Endothelial cell of umbilical vein (primary cell): ENCODE measurements at regions not wholly inside any gene's neighbourhood (a gene's known extent, or its start where the extent isn't known, plus 50 kb on each side); places are given as distances from the start of the nearest gene placed in this dataset.

ENCODE experiments used
- BruUV-seq: library from RNA; stranded (reverse); fragments of 400-500 nt; replicated peaks from 2 replicates; lab custom pipeline; 2021; lab: Mats Ljungman, UMichigan
- CTCF ChIA-PET: fragments of 300-600, 350-600 bp; sonication (Branson Sonifier 250); formaldehyde crosslinking; loops from one replicate; lab custom pipeline; 2021; ENCODE audit warnings: antibody characterized with exemption, inconsistent platforms; lab: Charles Lee
- POLR2A ChIA-PET: fragments of 300-600, 350-600 bp; sonication (Branson Sonifier 250); formaldehyde crosslinking; loops from one replicate; lab custom pipeline; 2021; ENCODE audit warnings: antibody characterized with exemption, inconsistent platforms; lab: Charles Lee
- DNase-seq: peaks from one replicate; pipeline ENCODE4 v3.0.0-alpha.2; 2011; ENCODE audit warnings: low read depth, low spot score
- FAIRE-seq: peaks from 2 replicates; lab custom pipeline; 2011; peaks lifted over from hg19 to GRCh38; lab: Jason Lieb, UNC
- H2AFZ ChIP-seq: 2 replicates; pipeline ENCODE4 v1.6.0; 2012; ENCODE audit warnings: low read depth, low read length, control low read depth, inconsistent platforms
- H3K27ac ChIP-seq: 2 replicates; pipeline ENCODE4 v1.5.1; 2011; ENCODE audit warnings: low read depth, mild to moderate bottlenecking, control low read depth, low read length, moderate library complexity; ENCODE audit not compliant: insufficient read depth
- H3K27me3 ChIP-seq, 2 experiments: 2 replicates each; pipeline versions ENCODE4 v1.6.0 to v1.6.1; 2011; ENCODE audit warnings: low read length in 2 of 2, mixed read lengths in 1 of 2; ENCODE audit not compliant: control insufficient read depth in 2 of 2, insufficient read depth in 2 of 2
- H3K36me3 ChIP-seq, 2 experiments: 2 replicates in 1 of 2; 3 replicates in 1 of 2; pipeline ENCODE4 v1.5.1; 2011; ENCODE audit warnings: low read length in 2 of 2, mild to moderate bottlenecking in 1 of 2, moderate library complexity in 1 of 2; ENCODE audit not compliant: control insufficient read depth in 2 of 2, insufficient read depth in 2 of 2; ENCODE audit errors: extremely low read depth in 1 of 2
- H3K4me1 ChIP-seq: 3 replicates; pipeline ENCODE4 v1.5.1; 2011; ENCODE audit warnings: mild to moderate bottlenecking, low read length; ENCODE audit not compliant: control insufficient read depth, insufficient read depth; ENCODE audit errors: extremely low read depth
- H3K4me2 ChIP-seq: 2 replicates; pipeline ENCODE4 v1.6.1; 2011; ENCODE audit warnings: low read length, control low read depth, mixed read lengths; ENCODE audit not compliant: insufficient read depth
- H3K4me3 ChIP-seq, 3 experiments: fragments of 200-600 bp in 1 of 3; sonication (generic), shearing (Covaris generic) in 1 of 3; replicated peaks in 1 of 3; 2 replicates each; pipeline ENCODE4 v1.5.1; 2011 to 2016; ENCODE audit warnings: control low read depth in 3 of 3, low read length in 3 of 3, mild to moderate bottlenecking in 2 of 3, inconsistent platforms in 1 of 3, low read depth in 1 of 3, moderate library complexity in 1 of 3; ENCODE audit not compliant: insufficient read depth in 1 of 3
- H3K79me2 ChIP-seq: 2 replicates; pipeline ENCODE4 v1.6.0; 2012; ENCODE audit warnings: low read length, inconsistent platforms; ENCODE audit not compliant: control insufficient read depth, insufficient read depth
- H3K9ac ChIP-seq: replicated peaks from 2 replicates; pipeline ENCODE3; 2011; ENCODE audit warnings: low read length, control low read depth; ENCODE audit not compliant: insufficient read depth; ENCODE audit errors: extremely low read depth
- H3K9me1 ChIP-seq: replicated peaks from 3 replicates; pipeline ENCODE4 v1.6.0; 2011; ENCODE audit warnings: mild to moderate bottlenecking, low read length; ENCODE audit not compliant: control insufficient read depth, insufficient read depth; ENCODE audit errors: extremely low read depth
- H3K9me3 ChIP-seq: replicated peaks from 2 replicates; pipeline ENCODE4 v1.5.1; 2012; ENCODE audit warnings: low read length, inconsistent platforms; ENCODE audit not compliant: control insufficient read depth, insufficient read depth
- H4K20me1 ChIP-seq: replicated peaks from 2 replicates; pipeline ENCODE3; 2011; ENCODE audit warnings: mild to moderate bottlenecking, low read length; ENCODE audit not compliant: control insufficient read depth, insufficient read depth; ENCODE audit errors: extremely low read depth
- EZH2 ChIP-seq: IDR thresholded peaks from 2 replicates; pipeline ENCODE4 v1.6.1; 2012; ENCODE audit warnings: borderline replicate concordance, low read depth, mild to moderate bottlenecking, moderate library complexity, low read length, inconsistent platforms; ENCODE audit not compliant: severe bottlenecking
- FOS ChIP-seq: IDR thresholded peaks from 2 replicates; pipeline ENCODE4 v1.6.1; 2011; ENCODE audit warnings: mild to moderate bottlenecking, low read length, moderate library complexity, borderline replicate concordance; ENCODE audit not compliant: insufficient read depth
- GATA2 ChIP-seq: IDR thresholded peaks from 2 replicates; pipeline ENCODE4 v1.7.0; 2011; ENCODE audit warnings: low read depth, mild to moderate bottlenecking, moderate library complexity, mixed read lengths, low read length; ENCODE audit not compliant: insufficient read length, insufficient read depth
- JUN ChIP-seq: IDR thresholded peaks from 2 replicates; pipeline ENCODE4 v1.6.1; 2011; ENCODE audit warnings: borderline replicate concordance, low read depth; ENCODE audit not compliant: insufficient read length, insufficient read depth
- MYC ChIP-seq: IDR thresholded peaks from one replicate; pipeline ENCODE4 v1.6.1; 2011; ENCODE audit warnings: mild to moderate bottlenecking, low read depth, low read length
- POLR2A ChIP-seq: IDR thresholded peaks from 2 replicates; pipeline ENCODE4 v1.6.1; 2012; ENCODE audit warnings: low read depth, mild to moderate bottlenecking, control low read depth, low read length
- POLR2AphosphoS5 ChIP-seq: IDR thresholded peaks from 2 replicates; pipeline ENCODE4 v1.6.1; 2012; ENCODE audit warnings: low read depth, mild to moderate bottlenecking, control low read depth, low read length, moderate library complexity; ENCODE audit not compliant: insufficient read depth
- dilution Hi-C: fragments of 300-500 bp; cut with MboI; formaldehyde crosslinking; loops from one replicate; pipeline ENCODE4 v1.15.0; 2019; ENCODE audit warnings: low sequenced_read_pairs; ENCODE audit not compliant: extremely low pct_ligation_motif_present
- intact Hi-C: fragments of 100-400 bp; cut with micrococcal nuclease; formaldehyde crosslinking; loops from one replicate; pipeline ENCODE4 v1.10.0; 2022
- TF ChIP-seq, protein P1 (sequence below), 2 donors: IDR thresholded peaks; 1 replicate in 1 of 2; 2 replicates in 1 of 2; pipeline ENCODE4 v1.5.1; 2011; ENCODE audit warnings: low read length in 2 of 2, mild to moderate bottlenecking in 2 of 2, moderate library complexity in 2 of 2, control low read depth in 1 of 2, inconsistent platforms in 1 of 2, low read depth in 1 of 2; ENCODE audit not compliant: insufficient read depth in 1 of 2; ENCODE audit errors: extremely low read depth in 1 of 2
- TF ChIP-seq, protein P2 (sequence below): IDR thresholded peaks from 2 replicates; pipeline ENCODE4 v1.6.1; 2011; ENCODE audit not compliant: insufficient read depth, insufficient read length

DNA sequence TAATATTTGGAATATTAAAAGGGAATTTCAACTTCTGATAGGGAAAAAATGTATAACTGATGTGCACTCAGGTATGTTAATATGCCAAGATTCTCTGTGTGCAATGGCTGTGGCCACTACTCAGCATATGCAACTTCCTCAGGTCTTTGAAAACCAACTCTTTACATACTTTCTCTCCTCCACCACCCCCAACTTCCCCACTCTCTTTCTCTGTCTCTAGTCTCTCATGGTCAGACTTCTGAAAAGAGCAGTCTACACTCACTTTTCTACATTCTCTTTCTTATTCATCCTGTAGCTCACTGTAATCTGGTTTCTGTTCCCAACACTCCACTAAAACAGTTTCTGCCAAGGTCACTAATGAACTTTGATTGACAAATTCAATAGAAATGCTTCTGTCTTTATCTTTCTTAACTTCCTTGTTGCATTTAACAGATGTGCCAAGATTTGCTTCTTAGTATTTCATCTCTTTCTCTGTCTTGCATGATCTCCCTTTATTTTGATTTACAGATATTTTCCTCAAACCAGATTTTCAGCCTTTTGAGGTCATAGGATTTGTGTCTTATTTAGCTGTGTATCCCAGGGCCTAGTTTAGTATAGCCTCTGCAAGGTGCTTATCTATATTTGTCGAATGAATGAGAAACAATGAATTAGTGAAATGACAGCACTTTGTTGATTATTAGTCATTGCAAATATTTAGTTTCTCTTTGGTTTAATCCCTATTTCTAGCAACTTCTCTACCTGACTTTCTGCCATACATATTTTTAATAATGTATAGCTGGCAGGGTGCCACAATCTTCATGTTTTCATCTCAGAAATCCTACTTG, 168.9 kb downstream of the LMO4 start:
- no peaks in the 10 kb centered on the region for H4K20me1 ChIP-seq
- dilution Hi-C loops = no loop called here
- no peaks in the 10 kb centered on the region for H3K36me3 ChIP-seq
- no peak overlapping the region for H3K27ac ChIP-seq
- no peaks in the 10 kb centered on the region for H3K9me1 ChIP-seq
- H3K4me1 ChIP-seq = no peaks in the 10 kb centered on the region
- no TSS peak for BruUV-seq
- no peak overlapping the region for H3K4me2 ChIP-seq
- no peak for FAIRE-seq
- DNase-seq = no peak
- ChIA-PET CTCF (no interaction called here), POLR2A (no interaction called here)
- intact Hi-C loops = no loop called here
- no peaks in the 10 kb centered on the region for H3K27me3 ChIP-seq
- H3K4me3 ChIP-seq = no peak overlapping the region
- no peaks in the 10 kb centered on the region for H3K9me3 ChIP-seq
- H2AFZ ChIP-seq = no peak overlapping the region
- TF ChIP-seq JUN (no peak), POLR2A (no peak), GATA2 (no peak), MYC (no peak), EZH2 (no peak), FOS (no peak), POLR2AphosphoS5 (no peak)
- TF ChIP-seq, protein P1, sequence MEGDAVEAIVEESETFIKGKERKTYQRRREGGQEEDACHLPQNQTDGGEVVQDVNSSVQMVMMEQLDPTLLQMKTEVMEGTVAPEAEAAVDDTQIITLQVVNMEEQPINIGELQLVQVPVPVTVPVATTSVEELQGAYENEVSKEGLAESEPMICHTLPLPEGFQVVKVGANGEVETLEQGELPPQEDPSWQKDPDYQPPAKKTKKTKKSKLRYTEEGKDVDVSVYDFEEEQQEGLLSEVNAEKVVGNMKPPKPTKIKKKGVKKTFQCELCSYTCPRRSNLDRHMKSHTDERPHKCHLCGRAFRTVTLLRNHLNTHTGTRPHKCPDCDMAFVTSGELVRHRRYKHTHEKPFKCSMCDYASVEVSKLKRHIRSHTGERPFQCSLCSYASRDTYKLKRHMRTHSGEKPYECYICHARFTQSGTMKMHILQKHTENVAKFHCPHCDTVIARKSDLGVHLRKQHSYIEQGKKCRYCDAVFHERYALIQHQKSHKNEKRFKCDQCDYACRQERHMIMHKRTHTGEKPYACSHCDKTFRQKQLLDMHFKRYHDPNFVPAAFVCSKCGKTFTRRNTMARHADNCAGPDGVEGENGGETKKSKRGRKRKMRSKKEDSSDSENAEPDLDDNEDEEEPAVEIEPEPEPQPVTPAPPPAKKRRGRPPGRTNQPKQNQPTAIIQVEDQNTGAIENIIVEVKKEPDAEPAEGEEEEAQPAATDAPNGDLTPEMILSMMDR (IDR thresholded peaks at IDR 0.05; ENCODE audit: extremely low read depth in 1 of 2, insufficient read depth in 1 of 2, low read depth in 1 of 2, low read length in 2 of 2) = no peak
- TF ChIP-seq, protein P2, sequence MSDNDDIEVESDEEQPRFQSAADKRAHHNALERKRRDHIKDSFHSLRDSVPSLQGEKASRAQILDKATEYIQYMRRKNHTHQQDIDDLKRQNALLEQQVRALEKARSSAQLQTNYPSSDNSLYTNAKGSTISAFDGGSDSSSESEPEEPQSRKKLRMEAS = no peak
- H3K9ac ChIP-seq = no peak overlapping the region
- H3K79me2 ChIP-seq = no peaks in the 10 kb centered on the region
